WTC11 (cell line): ENCODE measurements at regions not wholly inside any gene's neighbourhood (a gene's known extent, or its start where the extent isn't known, plus 50 kb on each side); places are given as distances from the start of the nearest gene placed in this dataset.

Experiments used
- ATAC-seq: fragments of 200-7000 bp; cut with Tn5 transposase; 2 replicates; pipeline ENCODE4 v1.10.0; 2021; ENCODE audit warnings: mild to moderate bottlenecking, moderate library complexity
- CTCF ChIA-PET: fragments of 300-600 bp; sonication (Branson Sonifier 250); formaldehyde crosslinking; loops from one replicate; lab custom pipeline; 2021; ENCODE audit warnings: antibody characterized with exemption; lab: Charles Lee
- POLR2A ChIA-PET: fragments of 350-600 bp; sonication (Branson Sonifier 250); formaldehyde crosslinking; loops from one replicate; lab custom pipeline; 2021; ENCODE audit warnings: antibody characterized with exemption; lab: Charles Lee
- DNase-seq: peaks from one replicate; pipeline ENCODE4 v3.0.0; 2021; ENCODE audit warnings: low spot score
- H3K27ac Mint-ChIP-seq: 2 replicates; pipeline ENCODE4 v1.8.0; 2021; ENCODE audit warnings: mixed read lengths
- H3K27me3 Mint-ChIP-seq: 2 replicates; pipeline ENCODE4 v1.8.0; 2021; ENCODE audit warnings: low read depth, mild to moderate bottlenecking, moderate library complexity, mixed read lengths
- H3K36me3 Mint-ChIP-seq: 2 replicates; pipeline ENCODE4 v1.8.0; 2021; ENCODE audit warnings: mixed read lengths
- H3K4me1 Mint-ChIP-seq: 2 replicates; pipeline ENCODE4 v1.8.0; 2022; ENCODE audit warnings: mixed read lengths
- H3K4me3 Mint-ChIP-seq: 2 replicates; pipeline ENCODE4 v1.8.0; 2021; ENCODE audit warnings: mild to moderate bottlenecking, moderate library complexity, mixed read lengths
- H3K9me3 Mint-ChIP-seq: 2 replicates; pipeline ENCODE4 v1.8.0; 2021; ENCODE audit warnings: mixed read lengths
- EMX1 ChIP-seq: fragments of 250-450 bp; sonication (Bioruptor Pico); IDR thresholded peaks from 2 replicates; pipeline ENCODE4 v1.8.0; 2021; ENCODE audit warnings: mild to moderate bottlenecking
- FOXP4 ChIP-seq: sonication (generic); formaldehyde crosslinking; IDR thresholded peaks from 2 replicates; pipeline ENCODE4 v1.8.0; 2022; ENCODE audit warnings: mild to moderate bottlenecking, missing genetic modification reagents
- GABPB1 ChIP-seq: sonication (generic); formaldehyde crosslinking; IDR thresholded peaks from 2 replicates; pipeline ENCODE4 v1.8.1; 2023; ENCODE audit warnings: mild to moderate bottlenecking, missing genetic modification reagents
- MAX ChIP-seq: sonication (generic); formaldehyde crosslinking; IDR thresholded peaks from 2 replicates; pipeline ENCODE4 v1.8.0; 2022; ENCODE audit warnings: mild to moderate bottlenecking, missing genetic modification reagents
- PREB ChIP-seq: sonication (generic); formaldehyde crosslinking; IDR thresholded peaks from 2 replicates; pipeline ENCODE4 v1.8.1; 2022; ENCODE audit warnings: mild to moderate bottlenecking, missing genetic modification reagents, moderate library complexity, borderline replicate concordance
- TCF7 ChIP-seq: sonication (generic); formaldehyde crosslinking; IDR thresholded peaks from 2 replicates; pipeline ENCODE4 v1.8.0; 2022; ENCODE audit warnings: mild to moderate bottlenecking, low read depth, missing genetic modification reagents, moderate library complexity
- TP53 ChIP-seq: sonication (generic); formaldehyde crosslinking; IDR thresholded peaks from 2 replicates; pipeline ENCODE4 v1.8.1; 2023; ENCODE audit warnings: mild to moderate bottlenecking, missing genetic modification reagents
- USF2 ChIP-seq: sonication (generic); formaldehyde crosslinking; IDR thresholded peaks from 2 replicates; pipeline ENCODE4 v1.8.1; 2023; ENCODE audit warnings: mild to moderate bottlenecking, missing genetic modification reagents, moderate library complexity
- ZNF138 ChIP-seq: sonication (generic); formaldehyde crosslinking; conservative IDR thresholded peaks from 2 replicates; pipeline ENCODE4 v1.8.1; 2022; ENCODE audit warnings: mild to moderate bottlenecking, moderate library complexity, missing genetic modification reagents
- TF ChIP-seq, protein P1 (sequence below): sonication (generic); formaldehyde crosslinking; IDR thresholded peaks from 2 replicates; pipeline ENCODE4 v1.8.0; 2022; ENCODE audit warnings: missing genetic modification reagents
- TF ChIP-seq, protein P2 (sequence below): sonication (generic); formaldehyde crosslinking; IDR thresholded peaks from 2 replicates; pipeline ENCODE4 v1.8.1; 2023; ENCODE audit warnings: mild to moderate bottlenecking, missing genetic modification reagents, borderline replicate concordance
- TF ChIP-seq, protein P3 (sequence below): fragments of 200-600 bp; IDR thresholded peaks from 2 replicates; pipeline ENCODE4 v1.8.0; 2022; ENCODE audit warnings: antibody characterized with exemption
- TF ChIP-seq, protein P4 (sequence below): sonication (generic); formaldehyde crosslinking; conservative IDR thresholded peaks from 2 replicates; pipeline ENCODE4 v1.8.1; 2023; ENCODE audit warnings: mild to moderate bottlenecking, low read depth, missing genetic modification reagents, moderate library complexity
- TF ChIP-seq, protein P5 (sequence below): sonication (generic); formaldehyde crosslinking; IDR thresholded peaks from 2 replicates; pipeline ENCODE4 v1.8.1; 2022; ENCODE audit warnings: mild to moderate bottlenecking, moderate library complexity, missing genetic modification reagents

GRCh38 chr7:15954671-15955354 lies 268.3 kb upstream of the MEOX2 start:
- Mint-ChIP-seq H3K4me1 (no peaks in the 10 kb centered on the region), H3K9me3 (peaks cover 10% of the 10 kb centered on the region)
- ATAC-seq (no peak), DNase-seq (no peak)
- TF ChIP-seq, protein P1, sequence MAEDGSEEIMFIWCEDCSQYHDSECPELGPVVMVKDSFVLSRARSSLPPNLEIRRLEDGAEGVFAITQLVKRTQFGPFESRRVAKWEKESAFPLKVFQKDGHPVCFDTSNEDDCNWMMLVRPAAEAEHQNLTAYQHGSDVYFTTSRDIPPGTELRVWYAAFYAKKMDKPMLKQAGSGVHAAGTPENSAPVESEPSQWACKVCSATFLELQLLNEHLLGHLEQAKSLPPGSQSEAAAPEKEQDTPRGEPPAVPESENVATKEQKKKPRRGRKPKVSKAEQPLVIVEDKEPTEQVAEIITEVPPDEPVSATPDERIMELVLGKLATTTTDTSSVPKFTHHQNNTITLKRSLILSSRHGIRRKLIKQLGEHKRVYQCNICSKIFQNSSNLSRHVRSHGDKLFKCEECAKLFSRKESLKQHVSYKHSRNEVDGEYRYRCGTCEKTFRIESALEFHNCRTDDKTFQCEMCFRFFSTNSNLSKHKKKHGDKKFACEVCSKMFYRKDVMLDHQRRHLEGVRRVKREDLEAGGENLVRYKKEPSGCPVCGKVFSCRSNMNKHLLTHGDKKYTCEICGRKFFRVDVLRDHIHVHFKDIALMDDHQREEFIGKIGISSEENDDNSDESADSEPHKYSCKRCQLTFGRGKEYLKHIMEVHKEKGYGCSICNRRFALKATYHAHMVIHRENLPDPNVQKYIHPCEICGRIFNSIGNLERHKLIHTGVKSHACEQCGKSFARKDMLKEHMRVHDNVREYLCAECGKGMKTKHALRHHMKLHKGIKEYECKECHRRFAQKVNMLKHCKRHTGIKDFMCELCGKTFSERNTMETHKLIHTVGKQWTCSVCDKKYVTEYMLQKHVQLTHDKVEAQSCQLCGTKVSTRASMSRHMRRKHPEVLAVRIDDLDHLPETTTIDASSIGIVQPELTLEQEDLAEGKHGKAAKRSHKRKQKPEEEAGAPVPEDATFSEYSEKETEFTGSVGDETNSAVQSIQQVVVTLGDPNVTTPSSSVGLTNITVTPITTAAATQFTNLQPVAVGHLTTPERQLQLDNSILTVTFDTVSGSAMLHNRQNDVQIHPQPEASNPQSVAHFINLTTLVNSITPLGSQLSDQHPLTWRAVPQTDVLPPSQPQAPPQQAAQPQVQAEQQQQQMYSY (CRISPR knock-in tag), result no peak
- no peak for TF ChIP-seq FOXP4 (CRISPR knock-in tag)
- TF ChIP-seq, all 79 proteins: peak for 0
- peaks cover 3% of the 10 kb centered on the region; the same call in 1 of the 2 replicates for H3K36me3 Mint-ChIP-seq
- ChIA-PET POLR2A (no interaction called here), CTCF (no interaction called here)
- H3K27me3 Mint-ChIP-seq, result no peaks in the 10 kb centered on the region
- no peak overlapping the region for H3K4me3 Mint-ChIP-seq
- H3K27ac Mint-ChIP-seq, result no peak overlapping the region

- H3K4me1 Mint-ChIP-seq, result no peaks in the 10 kb centered on the region
- no peak overlapping the region for H3K27ac Mint-ChIP-seq
- ATAC-seq (no peak), DNase-seq (no peak)
- no peaks in the 10 kb centered on the region for H3K9me3 Mint-ChIP-seq
- H3K36me3 Mint-ChIP-seq, result no peaks in the 10 kb centered on the region
- no peak overlapping the region for H3K4me3 Mint-ChIP-seq
- POLR2A ChIA-PET, result no interaction called here
- CTCF ChIA-PET, result no interaction called here
- no peaks in the 10 kb centered on the region for H3K27me3 Mint-ChIP-seq
- no peak for TF ChIP-seq PREB (CRISPR knock-in tag)
- no peak for TF ChIP-seq ZNF138 (CRISPR knock-in tag)
- TF ChIP-seq, protein P2, sequence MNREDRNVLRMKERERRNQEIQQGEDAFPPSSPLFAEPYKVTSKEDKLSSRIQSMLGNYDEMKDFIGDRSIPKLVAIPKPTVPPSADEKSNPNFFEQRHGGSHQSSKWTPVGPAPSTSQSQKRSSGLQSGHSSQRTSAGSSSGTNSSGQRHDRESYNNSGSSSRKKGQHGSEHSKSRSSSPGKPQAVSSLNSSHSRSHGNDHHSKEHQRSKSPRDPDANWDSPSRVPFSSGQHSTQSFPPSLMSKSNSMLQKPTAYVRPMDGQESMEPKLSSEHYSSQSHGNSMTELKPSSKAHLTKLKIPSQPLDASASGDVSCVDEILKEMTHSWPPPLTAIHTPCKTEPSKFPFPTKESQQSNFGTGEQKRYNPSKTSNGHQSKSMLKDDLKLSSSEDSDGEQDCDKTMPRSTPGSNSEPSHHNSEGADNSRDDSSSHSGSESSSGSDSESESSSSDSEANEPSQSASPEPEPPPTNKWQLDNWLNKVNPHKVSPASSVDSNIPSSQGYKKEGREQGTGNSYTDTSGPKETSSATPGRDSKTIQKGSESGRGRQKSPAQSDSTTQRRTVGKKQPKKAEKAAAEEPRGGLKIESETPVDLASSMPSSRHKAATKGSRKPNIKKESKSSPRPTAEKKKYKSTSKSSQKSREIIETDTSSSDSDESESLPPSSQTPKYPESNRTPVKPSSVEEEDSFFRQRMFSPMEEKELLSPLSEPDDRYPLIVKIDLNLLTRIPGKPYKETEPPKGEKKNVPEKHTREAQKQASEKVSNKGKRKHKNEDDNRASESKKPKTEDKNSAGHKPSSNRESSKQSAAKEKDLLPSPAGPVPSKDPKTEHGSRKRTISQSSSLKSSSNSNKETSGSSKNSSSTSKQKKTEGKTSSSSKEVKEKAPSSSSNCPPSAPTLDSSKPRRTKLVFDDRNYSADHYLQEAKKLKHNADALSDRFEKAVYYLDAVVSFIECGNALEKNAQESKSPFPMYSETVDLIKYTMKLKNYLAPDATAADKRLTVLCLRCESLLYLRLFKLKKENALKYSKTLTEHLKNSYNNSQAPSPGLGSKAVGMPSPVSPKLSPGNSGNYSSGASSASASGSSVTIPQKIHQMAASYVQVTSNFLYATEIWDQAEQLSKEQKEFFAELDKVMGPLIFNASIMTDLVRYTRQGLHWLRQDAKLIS (CRISPR knock-in tag), result no peak
- TF ChIP-seq, protein P3, sequence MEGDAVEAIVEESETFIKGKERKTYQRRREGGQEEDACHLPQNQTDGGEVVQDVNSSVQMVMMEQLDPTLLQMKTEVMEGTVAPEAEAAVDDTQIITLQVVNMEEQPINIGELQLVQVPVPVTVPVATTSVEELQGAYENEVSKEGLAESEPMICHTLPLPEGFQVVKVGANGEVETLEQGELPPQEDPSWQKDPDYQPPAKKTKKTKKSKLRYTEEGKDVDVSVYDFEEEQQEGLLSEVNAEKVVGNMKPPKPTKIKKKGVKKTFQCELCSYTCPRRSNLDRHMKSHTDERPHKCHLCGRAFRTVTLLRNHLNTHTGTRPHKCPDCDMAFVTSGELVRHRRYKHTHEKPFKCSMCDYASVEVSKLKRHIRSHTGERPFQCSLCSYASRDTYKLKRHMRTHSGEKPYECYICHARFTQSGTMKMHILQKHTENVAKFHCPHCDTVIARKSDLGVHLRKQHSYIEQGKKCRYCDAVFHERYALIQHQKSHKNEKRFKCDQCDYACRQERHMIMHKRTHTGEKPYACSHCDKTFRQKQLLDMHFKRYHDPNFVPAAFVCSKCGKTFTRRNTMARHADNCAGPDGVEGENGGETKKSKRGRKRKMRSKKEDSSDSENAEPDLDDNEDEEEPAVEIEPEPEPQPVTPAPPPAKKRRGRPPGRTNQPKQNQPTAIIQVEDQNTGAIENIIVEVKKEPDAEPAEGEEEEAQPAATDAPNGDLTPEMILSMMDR, result no peak
- TF ChIP-seq, protein P4, sequence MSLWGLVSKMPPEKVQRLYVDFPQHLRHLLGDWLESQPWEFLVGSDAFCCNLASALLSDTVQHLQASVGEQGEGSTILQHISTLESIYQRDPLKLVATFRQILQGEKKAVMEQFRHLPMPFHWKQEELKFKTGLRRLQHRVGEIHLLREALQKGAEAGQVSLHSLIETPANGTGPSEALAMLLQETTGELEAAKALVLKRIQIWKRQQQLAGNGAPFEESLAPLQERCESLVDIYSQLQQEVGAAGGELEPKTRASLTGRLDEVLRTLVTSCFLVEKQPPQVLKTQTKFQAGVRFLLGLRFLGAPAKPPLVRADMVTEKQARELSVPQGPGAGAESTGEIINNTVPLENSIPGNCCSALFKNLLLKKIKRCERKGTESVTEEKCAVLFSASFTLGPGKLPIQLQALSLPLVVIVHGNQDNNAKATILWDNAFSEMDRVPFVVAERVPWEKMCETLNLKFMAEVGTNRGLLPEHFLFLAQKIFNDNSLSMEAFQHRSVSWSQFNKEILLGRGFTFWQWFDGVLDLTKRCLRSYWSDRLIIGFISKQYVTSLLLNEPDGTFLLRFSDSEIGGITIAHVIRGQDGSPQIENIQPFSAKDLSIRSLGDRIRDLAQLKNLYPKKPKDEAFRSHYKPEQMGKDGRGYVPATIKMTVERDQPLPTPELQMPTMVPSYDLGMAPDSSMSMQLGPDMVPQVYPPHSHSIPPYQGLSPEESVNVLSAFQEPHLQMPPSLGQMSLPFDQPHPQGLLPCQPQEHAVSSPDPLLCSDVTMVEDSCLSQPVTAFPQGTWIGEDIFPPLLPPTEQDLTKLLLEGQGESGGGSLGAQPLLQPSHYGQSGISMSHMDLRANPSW (CRISPR knock-in tag), result no peak
- no peak for TF ChIP-seq MAX (CRISPR knock-in tag)
- TF ChIP-seq TP53 (CRISPR knock-in tag), result no peak
- TF ChIP-seq EMX1 (CRISPR knock-in tag), result no peak
- TF ChIP-seq USF2, result no peak
- no peak for TF ChIP-seq GABPB1 (CRISPR knock-in tag)
- TF ChIP-seq, protein P5, sequence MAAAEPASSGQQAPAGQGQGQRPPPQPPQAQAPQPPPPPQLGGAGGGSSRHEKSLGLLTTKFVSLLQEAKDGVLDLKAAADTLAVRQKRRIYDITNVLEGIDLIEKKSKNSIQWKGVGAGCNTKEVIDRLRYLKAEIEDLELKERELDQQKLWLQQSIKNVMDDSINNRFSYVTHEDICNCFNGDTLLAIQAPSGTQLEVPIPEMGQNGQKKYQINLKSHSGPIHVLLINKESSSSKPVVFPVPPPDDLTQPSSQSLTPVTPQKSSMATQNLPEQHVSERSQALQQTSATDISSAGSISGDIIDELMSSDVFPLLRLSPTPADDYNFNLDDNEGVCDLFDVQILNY (CRISPR knock-in tag), result no peak
- no peak for TF ChIP-seq TCF7 (CRISPR knock-in tag)
These were observed 263.8 kb upstream of the MEOX2 start for GRCh38 chr7:15950299-15950698.
